GM12878 (cell line): ENCODE measurements at regions not wholly inside any gene's neighbourhood (a gene's known extent, or its start where the extent isn't known, plus 50 kb on each side); places are given as distances from the start of the nearest gene placed in this dataset.

ENCODE experiments used
- ATAC-seq: fragments of 200-7000 bp; cut with Tn5 transposase; 3 replicates; pipeline ENCODE4 v1.9.1; 2020; ENCODE audit warnings: mild to moderate bottlenecking, moderate library complexity
- BruUV-seq: library from RNA; stranded (reverse); fragments of 400-500 nt; replicated peaks from 2 replicates; lab custom pipeline; 2021; lab: Mats Ljungman, UMichigan
- CTCF ChIA-PET: fragments of 300-600 bp; sonication (Branson Sonifier 250); formaldehyde crosslinking; extraction: SDS; loops from one replicate; lab custom pipeline; 2021; ENCODE audit warnings: inconsistent platforms; lab: Yijun Ruan, JAX
- POLR2A ChIA-PET: fragments of 350-600 bp; formaldehyde crosslinking; extraction: SDS; loops from one replicate; lab custom pipeline; 2021; ENCODE audit warnings: inconsistent platforms; lab: Charles Lee
- RAD21 ChIA-PET: fragments of 300-600 bp; sonication (Branson Sonifier 250); formaldehyde crosslinking; loops from one replicate; lab custom pipeline; 2023; ENCODE audit warnings: antibody characterized with exemption; ENCODE audit not compliant: unreplicated experiment; lab: Charles Lee
- SMC1A ChIA-PET: fragments of 300-600 bp; sonication (Branson Sonifier 250); formaldehyde crosslinking; loops from one replicate; lab custom pipeline; 2023; ENCODE audit not compliant: unreplicated experiment, uncharacterized antibody; lab: Charles Lee
- DNase-seq: peaks from one replicate; pipeline ENCODE4 v3.0.0-alpha.2; 2011; ENCODE audit warnings: low read depth, low spot score
- FAIRE-seq: peaks from 3 replicates; lab custom pipeline; 2011; peaks lifted over from hg19 to GRCh38; lab: Jason Lieb, UNC
- H2AFZ ChIP-seq: 2 replicates; pipeline ENCODE4 v1.6.0; 2011; ENCODE audit warnings: low read depth, low read length, control low read depth; ENCODE audit not compliant: control insufficient read depth
- H3K27ac ChIP-seq: 2 replicates; pipeline ENCODE4 v1.5.1; 2011; ENCODE audit warnings: control low read depth; ENCODE audit not compliant: control insufficient read depth, insufficient read depth
- H3K27me3 ChIP-seq, 2 experiments: replicated peaks in 1 of 2; 2 replicates each; pipeline versions ENCODE4 v1.6.0 to v1.6.1; 2011; ENCODE audit warnings: low read length in 1 of 2; ENCODE audit not compliant: control insufficient read depth in 2 of 2, insufficient read depth in 2 of 2
- H3K36me3 ChIP-seq, 2 experiments: 2 replicates each; pipeline ENCODE4 v1.5.1; 2011; ENCODE audit warnings: low read length in 1 of 2; ENCODE audit not compliant: control insufficient read depth in 2 of 2, insufficient read depth in 2 of 2
- H3K4me1 ChIP-seq: 2 replicates; pipeline ENCODE4 v1.6.1; 2011; ENCODE audit warnings: mild to moderate bottlenecking, low read length, moderate library complexity, mixed read lengths; ENCODE audit not compliant: control insufficient read depth, insufficient read depth
- H3K4me2 ChIP-seq: 2 replicates; pipeline ENCODE4 v1.6.0; 2011; ENCODE audit warnings: control low read depth; ENCODE audit not compliant: control insufficient read depth, insufficient read depth
- H3K4me3 ChIP-seq: fragments of 200-600 bp; sonication (generic); 2 replicates; pipeline ENCODE4 v1.5.1; 2016
- H3K79me2 ChIP-seq: 2 replicates; pipeline ENCODE4 v1.6.0; 2011; ENCODE audit warnings: low read length; ENCODE audit not compliant: control insufficient read depth, insufficient read depth
- H3K9ac ChIP-seq: 2 replicates; pipeline ENCODE4 v1.8.0; 2011; ENCODE audit warnings: low read length, control low read depth, mixed read lengths; ENCODE audit not compliant: control insufficient read depth, insufficient read depth
- H3K9me3 ChIP-seq: replicated peaks from 3 replicates; pipeline ENCODE4 v1.5.1; 2011; ENCODE audit warnings: mild to moderate bottlenecking, low read length; ENCODE audit not compliant: control insufficient read depth, insufficient read depth
- H4K20me1 ChIP-seq: 2 replicates; pipeline ENCODE4 v1.6.0; 2011; ENCODE audit not compliant: control insufficient read depth, insufficient read depth
- CHD1 ChIP-seq: IDR thresholded peaks from 2 replicates; pipeline ENCODE4 v1.6.1; 2012; ENCODE audit warnings: low read depth, low read length, improper control_type of control experiment
- EGR1 ChIP-seq, 2 experiments: IDR thresholded peaks; 1 replicate in 1 of 2; 2 replicates in 1 of 2; pipeline ENCODE4 v1.6.1; 2011 to 2012; ENCODE audit warnings: low read depth in 2 of 2, low read length in 2 of 2, borderline replicate concordance in 1 of 2, mild to moderate bottlenecking in 1 of 2, moderate library complexity in 1 of 2
- FOXM1 ChIP-seq: IDR thresholded peaks from 2 replicates; pipeline ENCODE4 v1.6.1; 2012; ENCODE audit warnings: low read depth, mild to moderate bottlenecking, inconsistent platforms, low read length, moderate library complexity
- IKZF2 ChIP-seq, 2 experiments: fragments of 450-650 bp; IDR thresholded peaks; 2 replicates each; pipeline ENCODE4 v1.6.1; 2017; ENCODE audit warnings: mild to moderate bottlenecking in 2 of 2, moderate library complexity in 2 of 2
- JUNB ChIP-seq: IDR thresholded peaks from 2 replicates; pipeline ENCODE4 v1.6.1; 2016; ENCODE audit warnings: antibody characterized with exemption, mild to moderate bottlenecking
- MTA2 ChIP-seq: fragments of 450-650 bp; IDR thresholded peaks from 2 replicates; pipeline ENCODE4 v1.6.1; 2016; ENCODE audit warnings: low read depth, mild to moderate bottlenecking, moderate library complexity
- MTA3 ChIP-seq: IDR thresholded peaks from 2 replicates; pipeline ENCODE4 v1.6.1; 2012; ENCODE audit warnings: low read length, inconsistent platforms, borderline replicate concordance
- NFYB ChIP-seq: IDR thresholded peaks from 2 replicates; pipeline ENCODE4 v1.6.1; 2011; ENCODE audit warnings: low read depth, mild to moderate bottlenecking, low read length, improper control_type of control experiment, moderate library complexity; ENCODE audit not compliant: insufficient read depth
- NR2C1 ChIP-seq: fragments of 450-650 bp; IDR thresholded peaks from 2 replicates; pipeline ENCODE4 v1.6.1; 2017; ENCODE audit warnings: antibody characterized with exemption, mild to moderate bottlenecking, moderate library complexity
- SIN3A ChIP-seq: IDR thresholded peaks from 2 replicates; pipeline ENCODE4 v1.6.1; 2012; ENCODE audit warnings: low read depth, low read length, improper control_type of control experiment
- SMARCA5 ChIP-seq: fragments of 450-650 bp; IDR thresholded peaks from 2 replicates; pipeline ENCODE4 v1.6.1; 2017; ENCODE audit warnings: mild to moderate bottlenecking
- SMC3 ChIP-seq: IDR thresholded peaks from 2 replicates; pipeline ENCODE4 v1.6.1; 2011; ENCODE audit warnings: low read length, improper control_type of control experiment, borderline replicate concordance
- TARDBP ChIP-seq: IDR thresholded peaks from 2 replicates; pipeline ENCODE4 v1.6.1; 2016; ENCODE audit warnings: borderline replicate concordance
- TBL1XR1 ChIP-seq: IDR thresholded peaks from 2 replicates; pipeline ENCODE4 v1.6.1; 2012; ENCODE audit warnings: low read depth, low read length, improper control_type of control experiment
- TCF7 ChIP-seq: IDR thresholded peaks from 2 replicates; pipeline ENCODE4 v1.6.1; 2014; ENCODE audit warnings: antibody characterized with exemption, borderline replicate concordance
- ZBTB11 ChIP-seq: fragments of 450-650 bp; formaldehyde crosslinking; IDR thresholded peaks from 2 replicates; pipeline ENCODE4 v1.5.0; 2022; ENCODE audit warnings: mild to moderate bottlenecking, missing genetic modification characterization
- ZNF217 ChIP-seq: fragments of 450-650 bp; IDR thresholded peaks from 2 replicates; pipeline ENCODE4 v1.6.1; 2017; ENCODE audit warnings: antibody characterized with exemption, mild to moderate bottlenecking
- WGBS: methylation state at CpG from one replicate; pipeline ENCODE4 v1.1.6; 2016; ENCODE audit warnings: low lambda C conversion rate; ENCODE audit not compliant: insufficient replicate concordance, insufficient coverage; ENCODE audit errors: missing lambda C conversion rate; 5-methylcytosine and 5-hydroxymethylcytosine counted together
- in situ Hi-C: fragments of 300-500 bp; cut with MboI; formaldehyde crosslinking; loops from 9 replicates; pipeline ENCODE4 v1.14.3; 2018; ENCODE audit warnings: mixed read lengths
- intact Hi-C: fragments of 100-400 bp; cut with micrococcal nuclease; formaldehyde crosslinking; loops from one replicate; pipeline ENCODE4 v1.14.2; 2022; ENCODE audit not compliant: unreplicated experiment

- Histone ChIP-seq H2AFZ (no peak overlapping the region), H3K4me2 (no peak overlapping the region), H3K4me3 (no peak overlapping the region), H3K27ac (no peak overlapping the region), H3K9me3 (no peaks in the 10 kb centered on the region), H3K4me1 (no peaks in the 10 kb centered on the region), H3K9ac (no peak overlapping the region), H3K36me3 (no peaks in the 10 kb centered on the region), H4K20me1 (no peaks in the 10 kb centered on the region), H3K27me3 (no peaks in the 10 kb centered on the region; a peak in 1 of 4 replicates), H3K79me2 (no peaks in the 10 kb centered on the region)
- SMC1A ChIA-PET: no interaction called here
- DNase-seq (no peak), FAIRE-seq (no peak), ATAC-seq (no peak)
- TF ChIP-seq MTA3 (no peak), TCF7 (no peak), EGR1 (IDR thresholded peaks at IDR 0.05; ENCODE audit: borderline replicate concordance in 1 of 2, low read depth in 2 of 2, low read length in 2 of 2) (no peak), ZNF217 (no peak), ZBTB11 (CRISPR knock-in tag) (no peak), SMC3 (no peak), SMARCA5 (no peak), NFYB (no peak), FOXM1 (no peak), TBL1XR1 (no peak), TARDBP (no peak), CHD1 (no peak), NR2C1 (no peak), JUNB (no peak), MTA2 (no peak), SIN3A (no peak), IKZF2 (IDR thresholded peaks at IDR 0.05) (no peak)
- RAD21 ChIA-PET: no interaction called here
- BruUV-seq: no TSS peak
- intact Hi-C loops: no loop called here
- in situ Hi-C loops: no loop called here
- POLR2A ChIA-PET: no interaction called here
- 8% methylated on average over 5 of the region's 5 CpGs for WGBS
- CTCF ChIA-PET: no interaction called here
Observed at GRCh38 chr16:65989861-65990604, 376.5 kb upstream of the CDH5 start.
